B cell (primary cell): ENCODE measurements at regions not wholly inside any gene's neighbourhood (a gene's known extent, or its start where the extent isn't known, plus 50 kb on each side); places are given as distances from the start of the nearest gene placed in this dataset.

Experiments used
- ATAC-seq: fragments of 200-7000 bp; cut with Tn5 transposase; one replicate; pipeline ENCODE4 v1.10.0; 2021; ENCODE audit warnings: low read depth, mild to moderate bottlenecking, moderate number of reproducible peaks, moderate library complexity
- CTCF ChIA-PET: fragments of 350-600 bp; sonication (Branson Sonifier 250); formaldehyde crosslinking; loops from one replicate; lab custom pipeline; 2021; ENCODE audit warnings: antibody characterized with exemption, inconsistent platforms; lab: Charles Lee
- POLR2A ChIA-PET: fragments of 350-600 bp; sonication (Branson Sonifier 250); formaldehyde crosslinking; loops from one replicate; lab custom pipeline; 2021; ENCODE audit warnings: antibody characterized with exemption; lab: Charles Lee
- DNase-seq: peaks from one replicate; pipeline ENCODE4 v3.0.0; 2013
- H2AFZ ChIP-seq: 2 replicates; pipeline ENCODE4 v1.6.1; 2012; ENCODE audit warnings: mild to moderate bottlenecking, low read depth, low read length; ENCODE audit not compliant: insufficient read depth, poor library complexity, severe bottlenecking
- H3K27ac ChIP-seq, 2 donors: 1 replicate in 1 of 2; 2 replicates in 1 of 2; pipeline ENCODE4 v1.5.1; 2012 to 2013; ENCODE audit warnings: low read length in 2 of 2, mild to moderate bottlenecking in 2 of 2, moderate library complexity in 1 of 2
- H3K27me3 ChIP-seq, 4 experiments: fragments of 200-600 bp in 1 of 4; sonication (generic) in 1 of 4; replicated peaks in 1 of 4; 1 replicate in 2 of 4; 2 replicates in 2 of 4; pipeline versions ENCODE4 v1.6.1 to v1.7.0; 2013 to 2016; ENCODE audit warnings: low read length in 3 of 4, mild to moderate bottlenecking in 2 of 4, mixed read lengths in 1 of 4, moderate library complexity in 1 of 4; ENCODE audit not compliant: insufficient read depth in 4 of 4, control insufficient read depth in 3 of 4; ENCODE audit errors: control extremely low read depth in 1 of 4
- H3K36me3 ChIP-seq, 2 experiments: replicated peaks in 1 of 2; 1 replicate in 1 of 2; 2 replicates in 1 of 2; pipeline versions ENCODE4 v1.6.1 to v1.7.1; 2013; ENCODE audit warnings: low read length in 1 of 2; ENCODE audit not compliant: insufficient read depth in 2 of 2, control insufficient read depth in 1 of 2; ENCODE audit errors: control extremely low read depth in 1 of 2, extremely low read depth in 1 of 2
- H3K4me1 ChIP-seq, 2 donors: fragments of 200-600 bp in 1 of 2; sonication (generic) in 1 of 2; 1 replicate in 1 of 2; 2 replicates in 1 of 2; pipeline versions ENCODE4 v1.5.1 to v1.6.1; 2013 to 2017; ENCODE audit warnings: low read length in 2 of 2; ENCODE audit not compliant: control insufficient read depth in 2 of 2, insufficient read depth in 2 of 2
- H3K4me2 ChIP-seq: replicated peaks from 2 replicates; pipeline ENCODE3; 2012; ENCODE audit warnings: mild to moderate bottlenecking, low read depth, low read length; ENCODE audit not compliant: poor library complexity, severe bottlenecking
- H3K4me3 ChIP-seq, 5 experiments: fragments of 200-600 bp in 1 of 5; sonication (generic) in 1 of 5; 1 replicate in 3 of 5; 2 replicates in 2 of 5; pipeline versions ENCODE4 v1.5.1 to v1.7.0; 2011 to 2016; ENCODE audit warnings: low read length in 4 of 5, mild to moderate bottlenecking in 4 of 5, low read depth in 2 of 5, control low read depth in 1 of 5, moderate library complexity in 1 of 5; ENCODE audit not compliant: insufficient read depth in 1 of 5; ENCODE audit errors: control extremely low read depth in 1 of 5, extremely low read depth in 1 of 5
- H3K79me2 ChIP-seq: fragments of 200-600 bp; sonication (generic); one replicate; pipeline ENCODE4 v1.6.0; 2016; ENCODE audit warnings: low read length; ENCODE audit not compliant: control insufficient read depth, insufficient read depth
- H3K9ac ChIP-seq: fragments of 200-600 bp; sonication (generic); 2 replicates; pipeline ENCODE4 v1.6.1; 2017; ENCODE audit warnings: mild to moderate bottlenecking, low read length, moderate library complexity
- H3K9me3 ChIP-seq, 3 donors: one replicate each; pipeline versions ENCODE4 v1.6.1 to v1.7.1; 2013; ENCODE audit warnings: low read length in 2 of 3; ENCODE audit not compliant: control insufficient read depth in 2 of 3, insufficient read depth in 1 of 3; ENCODE audit errors: control extremely low read depth in 1 of 3
- H4K20me1 ChIP-seq: 2 replicates; pipeline ENCODE4 v1.6.0; 2012; ENCODE audit warnings: mild to moderate bottlenecking, low read length; ENCODE audit not compliant: insufficient read depth, control insufficient read depth, poor library complexity, severe bottlenecking
- H3K27ac Mint-ChIP-seq: one replicate; pipeline ENCODE4 v1.8.0; 2021; ENCODE audit warnings: mixed read lengths
- H3K27me3 Mint-ChIP-seq: one replicate; pipeline ENCODE4 v1.8.0; 2021; ENCODE audit warnings: mixed read lengths
- H3K4me1 Mint-ChIP-seq: one replicate; pipeline ENCODE4 v1.8.0; 2021; ENCODE audit warnings: mixed read lengths
- H3K4me3 Mint-ChIP-seq: one replicate; pipeline ENCODE4 v1.8.0; 2021; ENCODE audit warnings: mixed read lengths
- H3K9me3 Mint-ChIP-seq: one replicate; pipeline ENCODE4 v1.8.0; 2022; ENCODE audit warnings: mixed read lengths; ENCODE audit not compliant: insufficient read depth
- EZH2 ChIP-seq: IDR thresholded peaks from 2 replicates; pipeline ENCODE4 v1.6.1; 2012; ENCODE audit warnings: borderline replicate concordance, low read depth, mild to moderate bottlenecking, moderate library complexity, low read length; ENCODE audit not compliant: insufficient read depth, poor library complexity, severe bottlenecking
- WGBS: methylation state at CpG from one replicate; pipeline ENCODE4 v1.1.5; 2013; ENCODE audit warnings: missing lambda C conversion rate; ENCODE audit not compliant: insufficient coverage; 5-methylcytosine and 5-hydroxymethylcytosine counted together
- intact Hi-C: fragments of 100-400 bp; cut with micrococcal nuclease; formaldehyde crosslinking; loops from one replicate; pipeline ENCODE4 v1.10.0; 2022
- TF ChIP-seq, protein P1 (sequence below): fragments of 200-600 bp; IDR thresholded peaks from one replicate; pipeline ENCODE4 v1.8.0; 2022; ENCODE audit warnings: antibody characterized with exemption, mild to moderate bottlenecking

DNA sequence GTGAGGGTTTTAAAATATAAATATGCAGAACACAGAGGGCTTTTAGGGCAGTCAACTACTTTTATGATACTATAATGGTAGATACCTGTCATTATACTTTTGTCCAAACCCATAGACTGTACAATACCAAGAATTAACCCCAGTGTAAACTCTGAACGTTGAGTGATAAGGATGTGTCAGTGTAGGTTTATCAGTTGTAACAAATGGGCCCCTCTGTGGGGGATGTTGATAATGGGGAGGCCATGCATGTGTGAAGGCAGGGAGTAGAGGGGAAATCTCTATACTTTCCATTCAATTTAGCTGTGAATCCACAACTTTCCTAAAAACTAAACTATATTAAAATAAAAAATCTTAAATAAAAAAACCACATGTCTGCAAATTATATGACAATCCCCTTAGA is 193.5 kb upstream of the CAMK1G start:
- Histone ChIP-seq H2AFZ (no peak overlapping the region), H3K27me3 (no peaks in the 10 kb centered on the region), H3K4me2 (no peak overlapping the region), H3K9me3 (no peaks in the 10 kb centered on the region), H3K4me3 (no peak overlapping the region), H3K9ac (no peak overlapping the region), H3K27ac (no peak overlapping the region), H4K20me1 (no peaks in the 10 kb centered on the region), H3K36me3 (no peaks in the 10 kb centered on the region), H3K4me1 (no peaks in the 10 kb centered on the region), H3K79me2 (no peaks in the 10 kb centered on the region)
- intact Hi-C loops: no loop called here
- no CpG with 5 or more reads among the region's 1 CpG for WGBS
- ChIA-PET POLR2A (no interaction called here), CTCF (no interaction called here)
- Mint-ChIP-seq H3K27ac (no peak overlapping the region), H3K4me3 (no peak overlapping the region), H3K27me3 (peaks cover under 1% of the 10 kb centered on the region), H3K4me1 (no peaks in the 10 kb centered on the region), H3K9me3 (no peaks in the 10 kb centered on the region)
- ATAC-seq: no peak
- no peak for DNase-seq
- TF ChIP-seq, protein P1, sequence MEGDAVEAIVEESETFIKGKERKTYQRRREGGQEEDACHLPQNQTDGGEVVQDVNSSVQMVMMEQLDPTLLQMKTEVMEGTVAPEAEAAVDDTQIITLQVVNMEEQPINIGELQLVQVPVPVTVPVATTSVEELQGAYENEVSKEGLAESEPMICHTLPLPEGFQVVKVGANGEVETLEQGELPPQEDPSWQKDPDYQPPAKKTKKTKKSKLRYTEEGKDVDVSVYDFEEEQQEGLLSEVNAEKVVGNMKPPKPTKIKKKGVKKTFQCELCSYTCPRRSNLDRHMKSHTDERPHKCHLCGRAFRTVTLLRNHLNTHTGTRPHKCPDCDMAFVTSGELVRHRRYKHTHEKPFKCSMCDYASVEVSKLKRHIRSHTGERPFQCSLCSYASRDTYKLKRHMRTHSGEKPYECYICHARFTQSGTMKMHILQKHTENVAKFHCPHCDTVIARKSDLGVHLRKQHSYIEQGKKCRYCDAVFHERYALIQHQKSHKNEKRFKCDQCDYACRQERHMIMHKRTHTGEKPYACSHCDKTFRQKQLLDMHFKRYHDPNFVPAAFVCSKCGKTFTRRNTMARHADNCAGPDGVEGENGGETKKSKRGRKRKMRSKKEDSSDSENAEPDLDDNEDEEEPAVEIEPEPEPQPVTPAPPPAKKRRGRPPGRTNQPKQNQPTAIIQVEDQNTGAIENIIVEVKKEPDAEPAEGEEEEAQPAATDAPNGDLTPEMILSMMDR: no peak
- no peak for TF ChIP-seq EZH2

DNA sequence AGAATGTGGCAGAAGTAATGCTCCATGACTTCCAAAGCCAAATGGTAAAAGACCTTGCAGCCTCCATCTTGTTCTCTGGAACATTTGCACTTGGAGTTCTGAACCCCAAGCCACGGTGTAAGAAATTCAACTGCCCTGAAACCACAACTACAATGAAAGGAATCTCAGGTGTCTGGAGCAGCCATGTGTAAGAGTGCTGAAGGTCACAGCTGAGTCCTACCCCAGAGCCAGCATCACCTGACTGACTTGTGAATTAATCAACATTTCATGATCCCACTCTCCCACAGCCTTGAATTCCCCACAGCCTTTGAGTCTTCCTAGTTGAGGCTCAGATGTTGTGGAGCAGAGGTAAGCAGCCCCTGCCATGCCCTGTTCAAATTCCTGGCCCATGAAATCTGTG is 192.8 kb upstream of the CAMK1G start:
- no peak overlapping the region for H2AFZ ChIP-seq
- Mint-ChIP-seq H3K9me3 (no peaks in the 10 kb centered on the region), H3K4me1 (no peaks in the 10 kb centered on the region), H3K27ac (no peak overlapping the region), H3K27me3 (peaks cover 8% of the 10 kb centered on the region), H3K4me3 (no peak overlapping the region)
- no peak overlapping the region for H3K4me2 ChIP-seq
- no peaks in the 10 kb centered on the region for H3K9me3 ChIP-seq
- H3K36me3 ChIP-seq: no peaks in the 10 kb centered on the region
- no peak overlapping the region for H3K9ac ChIP-seq
- no peaks in the 10 kb centered on the region for H3K79me2 ChIP-seq
- no peaks in the 10 kb centered on the region for H4K20me1 ChIP-seq
- TF ChIP-seq, protein P1: no peak
- no peak for TF ChIP-seq EZH2
- no peak for DNase-seq
- POLR2A ChIA-PET: no interaction called here
- ATAC-seq: no peak
- WGBS: 50% methylated on average over 1 of the region's 1 CpG
- no peak overlapping the region for H3K27ac ChIP-seq
- intact Hi-C loops: no loop called here
- CTCF ChIA-PET: no interaction called here
- H3K4me1 ChIP-seq: no peaks in the 10 kb centered on the region
- H3K4me3 ChIP-seq: no peak overlapping the region
- H3K27me3 ChIP-seq: no peaks in the 10 kb centered on the region
